Prostate gland (tissue), 2 donors: ENCODE measurements at regions not wholly inside any gene's neighbourhood (a gene's known extent, or its start where the extent isn't known, plus 50 kb on each side); places are given as distances from the start of the nearest gene placed in this dataset.

Experiments used
- DNase-seq: peaks from one replicate; pipeline ENCODE4 v3.0.0-alpha.2; 2019; ENCODE audit warnings: low spot score
- H3K27ac ChIP-seq, 2 donors: fragments of 200-600 bp; sonication (generic); 2 replicates each; pipeline ENCODE4 v1.5.1; 2017 to 2019
- H3K27me3 ChIP-seq: fragments of 200-600 bp; sonication (generic); replicated peaks from 2 replicates; pipeline ENCODE4 v1.5.1; 2019; ENCODE audit not compliant: insufficient read depth
- H3K36me3 ChIP-seq, 2 donors: fragments of 200-600 bp; sonication (generic); 1 replicate in 1 of 2; 2 replicates in 1 of 2; pipeline versions ENCODE4 v1.5.1 to v1.8.1; 2017 to 2019
- H3K4me1 ChIP-seq: fragments of 200-600 bp; sonication (generic); replicated peaks from 2 replicates; pipeline ENCODE4 v1.5.1; 2019
- H3K4me3 ChIP-seq, 2 donors: fragments of 200-600 bp; sonication (generic); 2 replicates each; pipeline ENCODE4 v1.5.1; 2017 to 2019
- H3K9me3 ChIP-seq: fragments of 200-600 bp; sonication (generic); 2 replicates; pipeline ENCODE4 v1.5.1; 2017
- CTCF ChIP-seq, 4 experiments: fragments of 200-600 bp in 2 of 4; fragments of 450-650 bp in 2 of 4; sonication (generic) in 2 of 4; IDR thresholded peaks; 1 replicate in 3 of 4; 2 replicates in 1 of 4; pipeline ENCODE4 v1.5.1; 2016 to 2019; ENCODE audit warnings: antibody characterized with exemption in 4 of 4, mild to moderate bottlenecking in 2 of 4, moderate library complexity in 2 of 4
- POLR2A ChIP-seq: fragments of 450-650 bp; IDR thresholded peaks from one replicate; pipeline ENCODE4 v1.6.1; 2016; ENCODE audit warnings: antibody characterized with exemption, mild to moderate bottlenecking
- POLR2AphosphoS5 ChIP-seq: sonication (generic); formaldehyde crosslinking; IDR thresholded peaks from one replicate; pipeline ENCODE4 v1.6.1; 2017; ENCODE audit warnings: antibody characterized with exemption
- WGBS: methylation state at CpG from one replicate; pipeline ENCODE4 v1.1.5; 2018; 5-methylcytosine and 5-hydroxymethylcytosine counted together
- intact Hi-C: fragments of 100-400 bp; cut with DNase I; formaldehyde crosslinking; loops from one replicate; pipeline ENCODE4 v1.14.2; 2022

GRCh38 chr3:124161448-124161847, 169.5 kb upstream of the ROPN1 start:
- intact Hi-C loops, result no loop called here
- no peak overlapping the region for H3K4me3 ChIP-seq
- H3K27me3 ChIP-seq, result no peaks in the 10 kb centered on the region
- DNase-seq, result no peak
- H3K36me3 ChIP-seq, result no peaks in the 10 kb centered on the region
- TF ChIP-seq POLR2AphosphoS5 (no peak), CTCF (IDR thresholded peaks at IDR 0.05) (no peak), POLR2A (no peak)
- no peaks in the 10 kb centered on the region for H3K9me3 ChIP-seq
- no peaks in the 10 kb centered on the region for H3K4me1 ChIP-seq
- 72% methylated on average over 2 of the region's 2 CpGs for WGBS
- H3K27ac ChIP-seq, result no peak overlapping the region

- no peak overlapping the region for H3K4me3 ChIP-seq
- intact Hi-C loops, result no loop called here
- no peaks in the 10 kb centered on the region for H3K36me3 ChIP-seq
- TF ChIP-seq CTCF (IDR thresholded peaks at IDR 0.05), result no peak
- TF ChIP-seq POLR2AphosphoS5, result no peak
- TF ChIP-seq POLR2A, result no peak
- H3K9me3 ChIP-seq, result no peaks in the 10 kb centered on the region
- no peak overlapping the region for H3K27ac ChIP-seq
- no peak for DNase-seq
- no peaks in the 10 kb centered on the region for H3K27me3 ChIP-seq
- H3K4me1 ChIP-seq, result no peaks in the 10 kb centered on the region
These were observed 171.8 kb upstream of the ROPN1 start for GRCh38 chr3:124163689-124164088.

- Histone ChIP-seq H3K4me3 (no peak overlapping the region), H3K27me3 (no peaks in the 10 kb centered on the region), H3K36me3 (no peaks in the 10 kb centered on the region), H3K27ac (no peak overlapping the region), H3K9me3 (no peaks in the 10 kb centered on the region), H3K4me1 (no peaks in the 10 kb centered on the region)
- TF ChIP-seq POLR2A (no peak), POLR2AphosphoS5 (no peak), CTCF (IDR thresholded peaks at IDR 0.05) (no peak)
- intact Hi-C loops, result no loop called here
- no peak for DNase-seq
These were observed 176.3 kb upstream of the ROPN1 start for GRCh38 chr3:124168271-124168670.

GRCh38 chr3:124172283-124172682, 180.4 kb upstream of the ROPN1 start:
- Histone ChIP-seq H3K4me1 (no peaks in the 10 kb centered on the region), H3K4me3 (no peak overlapping the region), H3K36me3 (no peaks in the 10 kb centered on the region), H3K27me3 (no peaks in the 10 kb centered on the region), H3K27ac (no peak overlapping the region), H3K9me3 (no peaks in the 10 kb centered on the region)
- intact Hi-C loops, result no loop called here
- DNase-seq, result no peak
- 85% methylated on average over 2 of the region's 2 CpGs for WGBS
- TF ChIP-seq POLR2AphosphoS5, result no peak
- TF ChIP-seq POLR2A, result no peak
- no peak for TF ChIP-seq CTCF (IDR thresholded peaks at IDR 0.05)

GRCh38 chr3:124172816-124173215, 180.9 kb upstream of the ROPN1 start:
- no peak overlapping the region for H3K4me3 ChIP-seq
- intact Hi-C loops, result no loop called here
- no peak for DNase-seq
- TF ChIP-seq POLR2AphosphoS5 (no peak), POLR2A (no peak), CTCF (IDR thresholded peaks at IDR 0.05) (no peak)
- no peaks in the 10 kb centered on the region for H3K27me3 ChIP-seq
- H3K9me3 ChIP-seq, result no peaks in the 10 kb centered on the region
- H3K36me3 ChIP-seq, result no peaks in the 10 kb centered on the region
- H3K4me1 ChIP-seq, result no peaks in the 10 kb centered on the region
- no peak overlapping the region for H3K27ac ChIP-seq
